GM19043 (cell line): ENCODE measurements at regions not wholly inside any gene's neighbourhood (a gene's known extent, or its start where the extent isn't known, plus 50 kb on each side); places are given as distances from the start of the nearest gene placed in this dataset.

Source experiments
- ATAC-seq: cut with Tn5 transposase; IDR thresholded peaks from one replicate; pipeline ENCODE4 v1.9.1; 2021; ENCODE audit warnings: low read depth; ENCODE audit not compliant: unreplicated experiment

GRCh38 chr4:14079601-14080000, 452.1 kb upstream of the BOD1L1 start:
- no peak for ATAC-seq

GRCh38 chr4:14083150-14083549, 455.6 kb upstream of the BOD1L1 start:
- ATAC-seq, result no peak

GRCh38 chr4:14084598-14084997, 457.1 kb upstream of the BOD1L1 start:
- ATAC-seq, result no peak

GRCh38 chr4:14087459-14087858, 459.9 kb upstream of the BOD1L1 start:
- peak; percentile 69 for ATAC-seq

GRCh38 chr4:14087921-14088320, 460.4 kb upstream of the BOD1L1 start:
- ATAC-seq, result no peak

GRCh38 chr4:14091531-14091930, 464.0 kb upstream of the BOD1L1 start:
- ATAC-seq, result no peak

- no peak for ATAC-seq
These were observed 464.4 kb upstream of the BOD1L1 start for GRCh38 chr4:14091966-14092365.

GRCh38 chr4:14092741-14093140, 465.2 kb upstream of the BOD1L1 start:
- ATAC-seq, result no peak

GRCh38 chr4:14095831-14096230, 468.3 kb upstream of the BOD1L1 start:
- ATAC-seq, result no peak

GRCh38 chr4:14096396-14096965, 469.0 kb upstream of the BOD1L1 start:
- no peak for ATAC-seq

GRCh38 chr4:14100349-14100748, 472.8 kb upstream of the BOD1L1 start:
- ATAC-seq, result no peak

- no peak for ATAC-seq
These were observed 482.9 kb upstream of the BOD1L1 start for GRCh38 chr4:14110407-14110806.

- no peak for ATAC-seq
These were observed 484.2 kb upstream of the BOD1L1 start for GRCh38 chr4:14111730-14112181.

GRCh38 chr4:14115106-14115505, 487.6 kb upstream of the BOD1L1 start:
- no peak for ATAC-seq

- ATAC-seq, result no peak
These were observed 490.2 kb upstream of the BOD1L1 start for GRCh38 chr4:14117575-14118238.

GRCh38 chr4:14124816-14125215, 497.3 kb upstream of the BOD1L1 start:
- ATAC-seq, result no peak

- ATAC-seq, result peak; percentile 84
These were observed 498.0 kb upstream of the BOD1L1 start for GRCh38 chr4:14125375-14126129.

- no peak for ATAC-seq
These were observed 503.0 kb upstream of the BOD1L1 start for GRCh38 chr4:14130551-14130950.

- no peak for ATAC-seq
These were observed 503.8 kb upstream of the BOD1L1 start for GRCh38 chr4:14131335-14131734.

GRCh38 chr4:14132301-14132700, 504.8 kb upstream of the BOD1L1 start:
- ATAC-seq, result no peak

- ATAC-seq, result no peak
These were observed 510.6 kb upstream of the BOD1L1 start for GRCh38 chr4:14138106-14138505.

- ATAC-seq, result no peak
These were observed 516.4 kb upstream of the BOD1L1 start for GRCh38 chr4:14143892-14144291.
